OCI-LY7 (cell line): ENCODE measurements at regions not wholly inside any gene's neighbourhood (a gene's known extent, or its start where the extent isn't known, plus 50 kb on each side); places are given as distances from the start of the nearest gene placed in this dataset.

Experiments used
- BruUV-seq: library from RNA; stranded (reverse); fragments of 400-500 nt; replicated peaks from 2 replicates; lab custom pipeline; 2021; lab: Mats Ljungman, UMichigan
- CTCF ChIA-PET: fragments of 300-600 bp; sonication (Branson Sonifier 250); formaldehyde crosslinking; loops from one replicate; lab custom pipeline; 2022; ENCODE audit warnings: antibody characterized with exemption; ENCODE audit not compliant: unreplicated experiment; lab: Charles Lee
- POLR2A ChIA-PET: fragments of 300-600 bp; sonication (Branson Sonifier 250); formaldehyde crosslinking; loops from one replicate; lab custom pipeline; 2022; ENCODE audit warnings: antibody characterized with exemption; lab: Charles Lee
- DNase-seq: peaks from one replicate; pipeline ENCODE4 v3.0.0-alpha.2; 2015; ENCODE audit warnings: low spot score
- H2AFZ ChIP-seq: fragments of 200-600 bp; sonication (generic), shearing (Covaris generic); 2 replicates; pipeline ENCODE4 v1.6.1; 2014; ENCODE audit warnings: mild to moderate bottlenecking, antibody characterized with exemption, low read length, moderate library complexity
- H3K27ac ChIP-seq: fragments of 200-600 bp; sonication (generic); 2 replicates; pipeline ENCODE4 v1.5.1; 2014; ENCODE audit warnings: mixed run types, low read depth, mild to moderate bottlenecking, moderate library complexity, low read length, inconsistent platforms; ENCODE audit not compliant: poor library complexity, severe bottlenecking
- H3K36me3 ChIP-seq: fragments of 200-600 bp; sonication (generic); 2 replicates; pipeline ENCODE4 v1.6.1; 2014; ENCODE audit warnings: mild to moderate bottlenecking, antibody characterized with exemption, low read length, moderate library complexity, mixed read lengths; ENCODE audit not compliant: insufficient read depth
- H3K4me1 ChIP-seq: fragments of 200-600 bp; sonication (generic); 2 replicates; pipeline ENCODE4 v1.5.1; 2014; ENCODE audit warnings: mild to moderate bottlenecking, low read length; ENCODE audit not compliant: insufficient read depth, poor library complexity, severe bottlenecking
- H3K4me2 ChIP-seq: fragments of 200-600 bp; sonication (generic); 2 replicates; pipeline ENCODE4 v1.6.1; 2014; ENCODE audit warnings: mild to moderate bottlenecking, low read length
- H3K4me3 ChIP-seq: fragments of 200-600 bp; sonication (generic); 2 replicates; pipeline ENCODE4 v1.5.1; 2014; ENCODE audit warnings: mild to moderate bottlenecking, low read depth, low read length; ENCODE audit not compliant: poor library complexity, severe bottlenecking
- H3K79me2 ChIP-seq: fragments of 200-600 bp; sonication (generic); 2 replicates; pipeline ENCODE4 v1.6.1; 2016; ENCODE audit warnings: low read depth, mild to moderate bottlenecking, low read length, moderate library complexity, mixed read lengths; ENCODE audit not compliant: insufficient read depth
- H3K9me2 ChIP-seq: fragments of 200-600 bp; sonication (generic); 2 replicates; pipeline ENCODE4 v1.6.1; 2016; ENCODE audit warnings: mild to moderate bottlenecking, low read length, mixed read lengths; ENCODE audit not compliant: insufficient read depth
- H3K9me3 ChIP-seq: fragments of 200-600 bp; sonication (generic); 2 replicates; pipeline ENCODE4 v1.6.1; 2014; ENCODE audit warnings: mild to moderate bottlenecking, mixed run types, low read length, mixed read lengths
- H4K20me1 ChIP-seq: fragments of 200-600 bp; sonication (generic); 2 replicates; pipeline ENCODE4 v1.6.1; 2014; ENCODE audit warnings: mild to moderate bottlenecking, antibody characterized with exemption, low read length, moderate library complexity, mixed read lengths; ENCODE audit not compliant: insufficient read depth
- CTCF ChIP-seq: fragments of 200-600 bp; sonication (generic); conservative IDR thresholded peaks from 2 replicates; pipeline ENCODE4 v1.5.1; 2014; ENCODE audit warnings: mild to moderate bottlenecking, antibody characterized with exemption, low read length, moderate library complexity, mixed read lengths
- EZH2phosphoT487 ChIP-seq: fragments of 200-600 bp; sonication (generic); IDR thresholded peaks from 2 replicates; pipeline ENCODE4 v1.6.1; 2018; ENCODE audit warnings: low read depth, borderline replicate concordance, mild to moderate bottlenecking, mixed run types, antibody characterized with exemption, low read length, moderate library complexity, mixed read lengths
- intact Hi-C: fragments of 100-400 bp; cut with micrococcal nuclease; formaldehyde crosslinking; loops from one replicate; pipeline ENCODE4 v1.10.0; 2022; ENCODE audit not compliant: unreplicated experiment

DNA sequence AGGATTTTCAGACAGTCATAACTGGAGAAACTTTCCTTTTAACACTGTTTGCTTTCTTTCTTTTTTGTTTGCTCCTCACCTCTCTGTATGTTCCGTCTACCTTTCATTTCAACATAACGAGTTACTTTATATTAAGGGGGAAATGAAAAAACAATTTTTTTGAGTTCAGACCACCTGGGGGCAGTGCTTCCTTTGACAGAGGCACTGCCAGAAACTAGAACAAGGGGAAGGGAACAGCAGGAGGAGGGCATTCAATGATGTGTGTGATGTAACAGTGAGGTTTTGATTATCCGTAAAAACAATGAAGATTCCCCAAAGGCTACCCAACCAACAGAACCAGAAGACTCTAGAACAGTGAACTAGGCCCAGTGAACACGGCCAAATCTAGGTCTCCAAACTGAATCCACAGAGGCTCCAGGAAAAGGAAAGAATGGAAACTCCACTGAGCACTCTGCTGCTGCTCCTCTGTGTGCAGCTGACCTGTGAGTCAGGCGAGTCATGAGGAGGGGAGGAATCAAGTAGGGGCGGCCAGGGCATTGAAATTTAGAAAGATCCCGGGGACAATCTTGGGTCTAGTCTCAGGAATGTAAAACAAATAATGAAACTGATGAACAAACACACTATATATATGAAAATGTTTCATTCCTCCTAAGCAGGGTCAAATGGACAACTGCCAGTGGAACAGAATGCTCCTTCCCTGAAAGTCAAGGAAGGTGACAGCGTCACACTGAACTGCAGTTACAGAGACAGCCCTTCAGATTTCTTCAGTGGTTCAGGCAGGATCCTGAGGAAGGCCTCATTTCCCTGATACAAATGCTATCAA lies 323.5 kb downstream of the DAD1 start:
- no peaks in the 10 kb centered on the region for H4K20me1 ChIP-seq
- H3K9me3 ChIP-seq, result no peaks in the 10 kb centered on the region
- H3K27ac ChIP-seq, result no peak overlapping the region
- H3K36me3 ChIP-seq, result no peaks in the 10 kb centered on the region
- H3K4me1 ChIP-seq, result peaks cover 15% of the 10 kb centered on the region
- H3K9me2 ChIP-seq, result no peaks in the 10 kb centered on the region
- ChIA-PET CTCF (interaction anchor here (1.1 kb wide), 1 partner anchor 16 kb away, joined by 4 read pairs; no protein-coding TSS in a partner anchor), POLR2A (interaction anchor here (0.7 to 1.4 kb wide), 3 partner anchors 15 to 110 kb away, joined by 3 to 5 read pairs (median 4); no protein-coding TSS in a partner anchor)
- no TSS peak for BruUV-seq
- DNase-seq, result peak; percentile 64
- H3K4me3 ChIP-seq, result no peak overlapping the region
- H3K79me2 ChIP-seq, result no peaks in the 10 kb centered on the region
- TF ChIP-seq CTCF (peak; percentile 92), EZH2phosphoT487 (no peak)
- intact Hi-C loops, result loop anchor here (1.0 to 5.0 kb wide), 2 partner anchors 47 to 110 kb away; no protein-coding TSS in a partner anchor
- H3K4me2 ChIP-seq, result peak overlapping the region; percentile 15
- peak overlapping the region; percentile 52; the same call in 1 of the 2 replicates for H2AFZ ChIP-seq

DNA sequence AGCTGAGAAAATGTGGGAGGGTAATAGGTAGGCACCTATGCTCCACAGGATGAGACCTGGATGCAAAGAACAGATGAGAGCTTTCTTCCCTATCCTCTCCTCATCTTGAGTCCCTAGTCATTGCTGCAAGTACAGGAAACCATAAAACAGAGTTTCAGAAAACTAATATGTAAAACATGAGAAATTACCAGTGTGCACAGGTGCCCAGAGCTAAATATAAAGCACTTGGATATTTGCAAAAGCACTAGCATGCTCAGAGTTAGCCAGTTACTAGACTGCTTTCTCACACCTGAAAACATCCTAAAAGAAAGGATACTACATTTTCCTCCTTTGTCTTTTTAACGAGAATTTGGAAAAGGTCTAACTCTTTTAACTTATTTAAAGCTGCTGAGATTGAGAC lies 324.3 kb downstream of the DAD1 start:
- no peak overlapping the region for H3K4me3 ChIP-seq
- CTCF ChIA-PET, result interaction anchor here (1.1 kb wide), 1 partner anchor 17 kb away, joined by 4 read pairs; no protein-coding TSS in a partner anchor
- peak overlapping the region; percentile 15 for H3K4me2 ChIP-seq
- peak overlapping the region; percentile 52; the same call in 1 of the 2 replicates for H2AFZ ChIP-seq
- POLR2A ChIA-PET, result interaction anchor here (0.7 to 1.4 kb wide), 9 partner anchors 16 to 283 kb away, joined by 3 to 8 read pairs (median 3); no protein-coding TSS in a partner anchor
- intact Hi-C loops, result loop anchor here (1.0 to 5.0 kb wide), 2 partner anchors 48 to 111 kb away; no protein-coding TSS in a partner anchor
- H3K4me1 ChIP-seq, result peaks cover 15% of the 10 kb centered on the region
- TF ChIP-seq EZH2phosphoT487, result no peak
- no peak for TF ChIP-seq CTCF
- H3K27ac ChIP-seq, result no peak overlapping the region
- DNase-seq, result no peak
- no peaks in the 10 kb centered on the region for H4K20me1 ChIP-seq
- H3K36me3 ChIP-seq, result no peaks in the 10 kb centered on the region
- no peaks in the 10 kb centered on the region for H3K9me2 ChIP-seq
- H3K79me2 ChIP-seq, result no peaks in the 10 kb centered on the region
- no TSS peak for BruUV-seq
- no peaks in the 10 kb centered on the region for H3K9me3 ChIP-seq
